ENCODE measurements at regions not wholly inside any gene's neighbourhood (a gene's known extent, or its start where the extent isn't known, plus 50 kb on each side); places are given as distances from the start of the nearest gene placed in this dataset.

DNA sequence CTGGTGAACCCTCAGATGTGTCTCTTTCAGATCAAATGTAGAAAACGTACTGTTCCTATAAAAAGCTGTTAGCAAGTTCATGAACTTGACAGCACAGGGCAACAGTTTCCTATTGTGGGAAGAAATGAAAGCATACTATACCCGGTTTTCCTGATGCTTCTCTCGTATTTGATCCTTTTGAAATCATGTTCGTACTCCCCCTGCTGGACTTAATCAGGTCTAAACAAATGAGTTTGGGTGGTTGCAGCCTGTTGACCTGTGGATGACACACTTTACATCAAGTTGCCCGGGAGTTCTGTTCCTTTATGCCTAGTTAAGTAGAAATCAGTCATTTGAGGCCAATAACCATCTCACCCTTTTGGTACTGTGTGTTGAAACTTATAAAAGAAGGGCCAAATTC, 1992.3 kb downstream of the MAT2B start:
- peak; percentile 0 for DNase-seq

GRCh38 chr5:165502893-165503691, 1997.7 kb downstream of the MAT2B start:
- DNase-seq = no peak

- no peak for DNase-seq
Measured at GRCh38 chr5:165504674-165505073, 1999.3 kb downstream of the MAT2B start.

- no peak for DNase-seq
Measured at GRCh38 chr5:165508286-165508685, 2002.9 kb downstream of the MAT2B start.

DNA sequence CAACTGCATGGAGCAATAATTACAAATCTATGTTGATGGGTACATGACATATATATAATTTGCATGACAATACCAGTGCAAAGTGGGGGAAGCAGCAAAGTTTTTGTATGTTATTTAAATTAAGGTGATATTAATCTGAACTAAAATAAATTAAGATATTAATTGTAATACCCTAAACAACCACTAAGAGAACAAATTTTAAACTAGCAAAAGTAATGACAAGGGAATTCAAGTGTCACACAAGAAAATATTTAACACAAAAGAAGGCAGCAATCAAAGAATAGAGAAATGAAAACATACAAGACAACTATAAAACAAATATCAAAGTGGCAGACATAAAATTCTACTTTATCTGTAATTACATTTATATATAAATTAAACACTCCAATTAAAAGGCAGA, 2003.4 kb downstream of the MAT2B start:
- no peak for DNase-seq

DNA sequence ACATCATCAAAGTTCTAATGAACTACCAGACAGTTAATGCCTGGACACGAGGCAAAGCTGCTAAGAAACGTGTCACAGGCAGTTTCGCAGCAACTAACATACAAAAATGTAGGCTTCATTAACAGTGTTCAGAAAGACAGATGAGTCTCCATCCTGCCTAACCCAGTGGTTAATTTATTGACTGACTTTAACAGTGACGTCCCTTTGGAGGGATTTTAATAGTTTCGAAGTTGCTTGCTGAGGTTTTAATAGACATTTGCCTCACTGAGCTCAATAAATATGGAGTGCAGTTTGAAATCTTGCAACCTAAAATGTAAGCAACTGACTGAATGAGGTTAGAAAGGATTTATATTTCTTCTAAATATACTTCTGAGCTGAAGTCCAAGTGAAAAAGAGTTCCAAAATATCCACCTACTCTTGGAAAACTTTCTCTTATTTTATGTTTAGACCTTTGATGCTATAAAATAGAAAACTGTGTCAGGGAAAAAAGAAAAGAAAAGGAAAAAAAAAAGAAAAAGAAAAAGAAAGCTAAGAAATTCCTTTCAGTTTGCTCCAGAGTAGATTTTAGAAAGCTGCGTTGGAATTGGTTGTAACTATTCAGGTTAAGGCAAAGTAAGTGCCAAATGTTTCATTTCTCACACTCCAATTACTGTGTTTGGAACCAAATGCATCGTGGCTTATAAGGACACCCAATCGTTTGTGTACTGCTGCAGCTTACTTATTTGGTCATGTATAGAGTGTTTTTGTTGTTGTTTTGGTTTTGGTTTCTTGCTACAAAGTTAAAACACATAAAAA, 2016.6 kb downstream of the MAT2B start:
- no peak for DNase-seq

- DNase-seq = no peak
Measured at GRCh38 chr5:165525271-165525670, 2019.9 kb downstream of the MAT2B start.

DNA sequence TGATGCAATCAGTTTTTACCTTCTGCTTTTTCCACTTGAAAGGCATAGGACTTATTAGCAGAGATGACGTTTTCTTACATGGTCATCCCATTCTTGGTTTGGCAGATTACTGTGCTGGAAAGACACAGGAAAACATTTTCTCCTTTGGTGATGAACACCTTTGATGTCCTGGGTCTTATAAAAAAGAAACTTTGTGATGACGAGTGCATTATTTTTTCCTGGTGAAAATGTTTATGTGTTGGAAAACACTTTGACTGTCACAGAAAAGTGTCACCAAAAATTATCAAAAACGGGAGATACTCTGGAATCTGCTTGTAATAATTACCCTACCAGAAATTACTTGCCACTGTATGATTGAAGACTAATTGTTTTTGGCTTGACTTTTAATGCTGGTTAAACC, 2020.9 kb downstream of the MAT2B start:
- DNase-seq = no peak

DNA sequence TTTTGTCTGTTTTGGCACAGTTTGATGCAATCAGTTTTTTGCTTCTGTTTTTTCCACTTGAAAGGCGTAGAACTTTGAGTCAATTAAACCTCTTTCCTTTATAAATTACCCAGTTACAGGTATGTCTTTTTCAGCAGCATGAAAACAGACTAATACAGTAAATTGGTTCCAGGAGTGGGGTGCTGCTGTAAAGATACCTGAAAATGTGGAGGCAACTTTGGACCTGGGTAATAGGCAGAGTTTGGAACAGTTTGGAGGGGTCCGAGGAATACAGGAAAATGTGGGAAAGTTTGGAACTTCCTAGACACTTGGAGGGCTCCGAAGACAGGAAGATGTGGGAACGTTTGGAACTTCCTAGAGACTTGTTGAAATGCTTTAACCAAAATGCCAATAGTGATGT, 2022.2 kb downstream of the MAT2B start:
- DNase-seq = no peak

DNA sequence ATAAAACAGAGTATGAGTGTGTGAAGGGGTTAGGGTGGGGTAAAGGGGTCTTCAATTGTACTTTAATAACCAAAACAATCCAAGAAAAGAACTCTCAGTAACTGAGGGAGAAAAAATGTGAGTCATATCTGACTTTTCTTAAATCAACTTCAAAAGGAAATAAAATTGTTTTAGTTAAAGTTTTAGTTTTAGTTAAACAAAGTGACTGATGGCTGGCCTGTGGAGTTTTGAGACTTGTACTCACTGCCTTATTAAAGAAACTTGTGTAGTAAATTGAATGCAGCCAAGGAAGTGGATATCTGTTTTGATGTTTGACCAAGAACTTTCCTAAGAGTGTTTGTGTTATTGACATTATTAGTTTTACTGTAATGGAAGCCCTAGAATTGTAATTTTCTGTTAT, 2032.6 kb downstream of the MAT2B start:
- no peak for DNase-seq

GRCh38 chr5:165559645-165560044, 2054.2 kb downstream of the MAT2B start:
- no peak for DNase-seq

GRCh38 chr5:165560648-165561047, 2055.2 kb downstream of the MAT2B start:
- no peak for DNase-seq

GRCh38 chr5:165565911-165566310, 2060.5 kb downstream of the MAT2B start:
- no peak for DNase-seq

DNA sequence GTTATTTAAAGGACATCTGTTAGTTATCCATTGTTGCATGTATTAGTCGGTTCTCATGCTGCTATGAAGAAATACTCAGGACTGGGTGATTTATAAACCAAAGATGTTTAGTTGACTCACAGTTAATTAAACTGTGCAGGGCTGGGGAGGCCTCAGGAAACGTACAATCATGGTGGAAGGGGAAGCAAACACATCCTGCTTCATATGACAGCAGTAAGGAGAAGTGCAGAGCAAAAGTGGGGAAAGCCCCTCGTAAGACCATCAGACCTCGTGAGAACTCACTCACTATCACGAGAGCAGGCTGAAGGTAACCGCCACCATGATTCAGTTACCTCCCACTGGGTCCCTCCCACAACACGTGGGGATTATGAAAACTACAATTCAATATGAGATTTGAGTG, 2064.1 kb downstream of the MAT2B start:
- no peak for DNase-seq

DNA sequence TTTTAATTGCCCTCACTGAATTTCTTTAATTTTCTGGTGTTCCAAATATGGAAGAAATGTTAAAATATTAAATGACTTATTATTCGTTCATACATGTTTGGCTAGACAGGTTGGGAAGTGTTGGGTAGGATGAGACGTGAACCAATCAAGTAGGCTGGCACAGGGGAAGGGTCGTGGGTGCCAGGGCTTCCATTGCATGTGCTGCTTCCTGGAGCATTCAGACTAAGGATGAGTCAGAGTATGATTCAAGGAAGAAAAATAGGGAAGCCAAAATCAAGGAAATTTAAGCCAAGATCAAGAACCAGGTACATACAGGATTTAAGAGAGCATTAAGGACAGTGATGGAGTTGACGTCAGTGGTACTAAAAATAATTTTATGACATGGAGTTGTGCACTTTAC, 2068.0 kb downstream of the MAT2B start:
- DNase-seq = no peak

DNA sequence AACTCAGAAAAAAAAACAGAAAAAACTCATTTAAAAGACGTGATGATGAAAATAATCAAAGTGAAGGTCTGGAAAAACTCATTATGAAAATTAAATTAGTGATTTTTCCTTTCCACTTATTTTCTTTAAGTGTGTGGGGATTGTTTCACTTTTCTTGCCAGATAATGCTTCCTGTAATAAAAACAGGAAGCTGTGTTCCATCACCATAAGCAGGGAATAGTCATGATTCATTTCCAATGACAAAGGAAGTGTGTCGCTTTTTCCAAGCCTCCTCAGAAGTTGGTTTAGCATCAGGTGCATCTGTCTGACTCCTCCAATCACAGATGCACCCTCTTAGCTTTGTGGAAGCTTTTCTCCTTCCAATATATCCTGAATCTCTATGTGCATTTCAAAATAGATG, 2068.7 kb downstream of the MAT2B start:
- DNase-seq = peak; percentile 0

- no peak for DNase-seq
Measured at GRCh38 chr5:165576678-165577275, 2071.4 kb downstream of the MAT2B start.

DNA sequence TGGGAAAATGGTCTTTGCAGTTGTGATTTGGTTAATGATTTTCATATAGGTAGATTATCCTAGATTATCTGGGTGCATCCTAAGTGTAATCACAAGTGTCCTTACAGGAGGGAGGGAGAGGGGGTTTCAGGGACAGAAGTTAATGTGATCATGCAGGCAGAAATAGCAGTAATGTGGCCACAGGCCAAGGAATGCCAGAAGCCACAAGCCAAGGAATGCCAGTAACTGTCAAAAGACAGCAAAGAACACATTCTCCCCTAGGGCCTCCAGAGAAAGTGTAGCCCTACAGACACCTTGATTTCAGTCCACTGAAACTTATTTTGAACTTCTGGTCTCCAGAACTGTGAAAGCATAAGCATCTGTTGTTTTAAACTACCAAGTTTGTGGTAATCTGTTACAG, 2074.5 kb downstream of the MAT2B start:
- no peak for DNase-seq

DNA sequence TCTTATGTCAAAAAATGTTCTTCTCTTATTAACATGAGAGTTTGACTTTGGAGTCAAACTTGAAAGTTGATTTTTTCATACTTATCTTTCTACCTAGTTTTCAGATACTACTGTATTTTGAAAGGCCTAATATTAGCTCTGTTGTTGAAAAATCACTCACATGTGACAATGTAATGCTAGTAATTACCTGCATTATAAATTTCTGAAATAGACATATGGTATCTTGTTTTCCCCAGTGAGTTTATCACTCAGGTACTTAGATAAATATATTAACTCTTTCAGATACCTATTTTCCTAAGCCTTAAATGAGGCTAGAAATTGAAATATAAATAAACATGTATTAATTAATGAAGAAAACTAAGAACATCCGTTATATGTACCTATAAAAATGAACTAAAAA, 2089.3 kb downstream of the MAT2B start:
- DNase-seq = no peak

- DNase-seq = no peak
Measured at GRCh38 chr5:165602529-165602928, 2097.1 kb downstream of the MAT2B start.

DNA sequence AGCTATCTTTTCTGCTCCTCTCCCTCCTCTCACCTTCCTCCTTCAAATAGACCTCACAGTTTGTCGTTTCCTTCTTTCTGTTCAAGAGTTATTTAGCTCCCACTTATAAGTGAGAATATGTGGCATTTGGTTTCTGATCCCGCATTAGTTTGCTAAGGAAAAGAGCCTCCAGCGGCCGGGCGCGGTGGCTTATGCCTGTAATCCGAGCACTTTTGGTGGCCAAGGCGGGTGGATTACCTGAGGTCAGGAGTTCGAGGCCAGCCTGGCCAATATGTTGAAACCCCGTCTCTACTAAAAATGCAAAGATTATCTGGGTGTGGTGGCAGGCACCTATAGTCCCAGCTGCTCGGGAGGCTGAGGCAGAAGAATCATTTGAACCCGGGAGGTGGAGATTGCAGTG, 2101.6 kb downstream of the MAT2B start:
- DNase-seq = no peak

DNA sequence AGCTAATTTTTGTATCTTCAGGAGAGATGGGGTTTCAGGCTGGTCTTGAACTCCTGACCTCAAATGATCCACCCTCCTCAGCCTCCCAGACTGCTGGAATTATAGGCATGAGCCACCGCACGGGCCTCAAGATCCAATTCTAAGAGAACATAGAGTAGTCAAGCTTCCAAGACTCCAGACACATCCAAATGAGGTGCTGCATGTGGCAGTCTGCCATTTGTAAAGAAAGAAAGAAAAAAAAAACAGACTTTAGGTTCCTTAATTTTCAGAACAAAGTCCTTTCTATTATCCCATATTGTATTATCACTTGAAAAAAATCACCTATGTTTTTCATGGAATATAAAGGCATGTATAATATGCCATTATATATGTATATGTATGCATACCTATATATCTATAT, 2104.5 kb downstream of the MAT2B start:
- DNase-seq = no peak

GRCh38 chr5:165616490-165617405, 2111.3 kb downstream of the MAT2B start:
- no peak for DNase-seq

Measured in dermis blood vessel endothelial cell (primary cell).